GM12878 (cell line): ENCODE measurements at regions not wholly inside any gene's neighbourhood (a gene's known extent, or its start where the extent isn't known, plus 50 kb on each side); places are given as distances from the start of the nearest gene placed in this dataset.

Experiments used
- ATAC-seq: fragments of 200-7000 bp; cut with Tn5 transposase; 3 replicates; pipeline ENCODE4 v1.9.1; 2020; ENCODE audit warnings: mild to moderate bottlenecking, moderate library complexity
- BruUV-seq: library from RNA; stranded (reverse); fragments of 400-500 nt; replicated peaks from 2 replicates; lab custom pipeline; 2021; lab: Mats Ljungman, UMichigan
- CTCF ChIA-PET: fragments of 300-600 bp; sonication (Branson Sonifier 250); formaldehyde crosslinking; extraction: SDS; loops from one replicate; lab custom pipeline; 2021; ENCODE audit warnings: inconsistent platforms; lab: Yijun Ruan, JAX
- POLR2A ChIA-PET: fragments of 350-600 bp; formaldehyde crosslinking; extraction: SDS; loops from one replicate; lab custom pipeline; 2021; ENCODE audit warnings: inconsistent platforms; lab: Charles Lee
- RAD21 ChIA-PET: fragments of 300-600 bp; sonication (Branson Sonifier 250); formaldehyde crosslinking; loops from one replicate; lab custom pipeline; 2023; ENCODE audit warnings: antibody characterized with exemption; ENCODE audit not compliant: unreplicated experiment; lab: Charles Lee
- SMC1A ChIA-PET: fragments of 300-600 bp; sonication (Branson Sonifier 250); formaldehyde crosslinking; loops from one replicate; lab custom pipeline; 2023; ENCODE audit not compliant: unreplicated experiment, uncharacterized antibody; lab: Charles Lee
- DNase-seq: peaks from one replicate; pipeline ENCODE4 v3.0.0-alpha.2; 2011; ENCODE audit warnings: low read depth, low spot score
- FAIRE-seq: peaks from 3 replicates; lab custom pipeline; 2011; peaks lifted over from hg19 to GRCh38; lab: Jason Lieb, UNC
- H2AFZ ChIP-seq: 2 replicates; pipeline ENCODE4 v1.6.0; 2011; ENCODE audit warnings: low read depth, low read length, control low read depth; ENCODE audit not compliant: control insufficient read depth
- H3K27ac ChIP-seq: 2 replicates; pipeline ENCODE4 v1.5.1; 2011; ENCODE audit warnings: control low read depth; ENCODE audit not compliant: control insufficient read depth, insufficient read depth
- H3K27me3 ChIP-seq, 2 experiments: replicated peaks in 1 of 2; 2 replicates each; pipeline versions ENCODE4 v1.6.0 to v1.6.1; 2011; ENCODE audit warnings: low read length in 1 of 2; ENCODE audit not compliant: control insufficient read depth in 2 of 2, insufficient read depth in 2 of 2
- H3K36me3 ChIP-seq, 2 experiments: 2 replicates each; pipeline ENCODE4 v1.5.1; 2011; ENCODE audit warnings: low read length in 1 of 2; ENCODE audit not compliant: control insufficient read depth in 2 of 2, insufficient read depth in 2 of 2
- H3K4me1 ChIP-seq: 2 replicates; pipeline ENCODE4 v1.6.1; 2011; ENCODE audit warnings: mild to moderate bottlenecking, low read length, moderate library complexity, mixed read lengths; ENCODE audit not compliant: control insufficient read depth, insufficient read depth
- H3K4me2 ChIP-seq: 2 replicates; pipeline ENCODE4 v1.6.0; 2011; ENCODE audit warnings: control low read depth; ENCODE audit not compliant: control insufficient read depth, insufficient read depth
- H3K4me3 ChIP-seq: fragments of 200-600 bp; sonication (generic); 2 replicates; pipeline ENCODE4 v1.5.1; 2016
- H3K79me2 ChIP-seq: 2 replicates; pipeline ENCODE4 v1.6.0; 2011; ENCODE audit warnings: low read length; ENCODE audit not compliant: control insufficient read depth, insufficient read depth
- H3K9ac ChIP-seq: 2 replicates; pipeline ENCODE4 v1.8.0; 2011; ENCODE audit warnings: low read length, control low read depth, mixed read lengths; ENCODE audit not compliant: control insufficient read depth, insufficient read depth
- H3K9me3 ChIP-seq: replicated peaks from 3 replicates; pipeline ENCODE4 v1.5.1; 2011; ENCODE audit warnings: mild to moderate bottlenecking, low read length; ENCODE audit not compliant: control insufficient read depth, insufficient read depth
- H4K20me1 ChIP-seq: 2 replicates; pipeline ENCODE4 v1.6.0; 2011; ENCODE audit not compliant: control insufficient read depth, insufficient read depth
- ASH2L ChIP-seq: fragments of 300-600, 200-600 bp; sonication (generic); IDR thresholded peaks from 2 replicates; pipeline ENCODE4 v1.6.1; 2017; ENCODE audit warnings: low read depth, mild to moderate bottlenecking, borderline replicate concordance
- ATF7 ChIP-seq: fragments of 450-650 bp; IDR thresholded peaks from 2 replicates; pipeline ENCODE4 v1.6.1; 2016; ENCODE audit warnings: low read depth, mild to moderate bottlenecking
- CHD2 ChIP-seq: IDR thresholded peaks from 2 replicates; pipeline ENCODE4 v1.6.1; 2011; ENCODE audit warnings: low read depth, low read length, improper control_type of control experiment, borderline replicate concordance
- GATAD2B ChIP-seq: fragments of 450-650 bp; conservative IDR thresholded peaks from 2 replicates; pipeline ENCODE4 v1.6.1; 2017; ENCODE audit warnings: low read depth, mild to moderate bottlenecking, moderate library complexity
- HDGF ChIP-seq: fragments of 450-650 bp; IDR thresholded peaks from 2 replicates; pipeline ENCODE4 v1.6.1; 2016; ENCODE audit warnings: antibody characterized with exemption
- IKZF1 ChIP-seq: fragments of 450-650 bp; conservative IDR thresholded peaks from 2 replicates; pipeline ENCODE4 v1.6.1; 2017; ENCODE audit warnings: antibody characterized with exemption, mild to moderate bottlenecking
- IRF3 ChIP-seq: fragments of 450-650 bp; IDR thresholded peaks from 2 replicates; pipeline ENCODE4 v1.6.1; 2014; ENCODE audit warnings: mild to moderate bottlenecking
- IRF5 ChIP-seq: fragments of 450-650 bp; IDR thresholded peaks from 2 replicates; pipeline ENCODE4 v1.6.1; 2017; ENCODE audit warnings: borderline replicate concordance
- LARP7 ChIP-seq: fragments of 450-650 bp; IDR thresholded peaks from 2 replicates; pipeline ENCODE4 v1.6.1; 2017; ENCODE audit warnings: mild to moderate bottlenecking
- NR2C1 ChIP-seq: fragments of 450-650 bp; IDR thresholded peaks from 2 replicates; pipeline ENCODE4 v1.6.1; 2017; ENCODE audit warnings: antibody characterized with exemption, mild to moderate bottlenecking, moderate library complexity
- PAX5 ChIP-seq: IDR thresholded peaks from 2 replicates; pipeline ENCODE4 v1.6.1; 2011; ENCODE audit warnings: low read depth, low read length, borderline replicate concordance
- SMC3 ChIP-seq: IDR thresholded peaks from 2 replicates; pipeline ENCODE4 v1.6.1; 2011; ENCODE audit warnings: low read length, improper control_type of control experiment, borderline replicate concordance
- TAF1 ChIP-seq: IDR thresholded peaks from 2 replicates; pipeline ENCODE4 v1.6.1; 2011; ENCODE audit warnings: mild to moderate bottlenecking, low read depth, low read length, borderline replicate concordance
- TARDBP ChIP-seq: IDR thresholded peaks from 2 replicates; pipeline ENCODE4 v1.6.1; 2016; ENCODE audit warnings: borderline replicate concordance
- ZNF274 ChIP-seq: IDR thresholded peaks from one replicate; pipeline ENCODE4 v1.8.0; 2011; ENCODE audit not compliant: insufficient read length, insufficient read depth
- ZNF622 ChIP-seq: fragments of 450-650 bp; IDR thresholded peaks from 2 replicates; pipeline ENCODE4 v1.6.1; 2017; ENCODE audit warnings: mild to moderate bottlenecking, inconsistent platforms
- WGBS: methylation state at CpG from one replicate; pipeline ENCODE4 v1.1.6; 2016; ENCODE audit warnings: low lambda C conversion rate; ENCODE audit not compliant: insufficient replicate concordance, insufficient coverage; ENCODE audit errors: missing lambda C conversion rate; 5-methylcytosine and 5-hydroxymethylcytosine counted together
- in situ Hi-C: fragments of 300-500 bp; cut with MboI; formaldehyde crosslinking; loops from 9 replicates; pipeline ENCODE4 v1.14.3; 2018; ENCODE audit warnings: mixed read lengths
- intact Hi-C: fragments of 100-400 bp; cut with micrococcal nuclease; formaldehyde crosslinking; loops from one replicate; pipeline ENCODE4 v1.14.2; 2022; ENCODE audit not compliant: unreplicated experiment
- TF ChIP-seq, protein P1 (sequence below): fragments of 450-650 bp; IDR thresholded peaks from 2 replicates; pipeline ENCODE4 v1.6.1; 2016; ENCODE audit warnings: mild to moderate bottlenecking

DNA sequence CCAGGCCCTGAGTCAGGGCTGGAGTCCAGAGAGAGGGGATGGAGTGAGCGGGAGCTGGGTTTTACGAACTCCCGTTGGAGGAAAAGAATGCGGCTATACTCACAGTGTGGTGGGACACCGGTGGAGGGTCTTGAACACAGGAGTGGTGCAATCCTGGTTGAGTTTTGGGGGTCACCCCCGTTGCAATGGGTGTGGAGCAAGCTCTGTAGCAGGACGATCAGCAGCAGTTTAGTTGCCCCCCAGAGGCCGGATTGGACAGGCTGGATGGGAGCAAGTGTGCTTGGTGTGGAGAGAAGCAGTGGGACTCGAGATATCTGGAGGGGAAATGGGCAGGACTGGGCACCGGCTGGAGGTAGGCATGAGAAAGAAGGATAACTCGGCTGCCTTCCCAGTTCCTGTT is 72.3 kb upstream of the TWIST2 start (continued):
- no peak for TF ChIP-seq IRF5
- no peak for TF ChIP-seq ASH2L
- no peak for TF ChIP-seq ZNF622
- no peak for TF ChIP-seq PAX5

GRCh38 chr2:238776003-238776760 is 71.7 kb upstream of the TWIST2 start:
- in situ Hi-C loops, result no loop called here
- FAIRE-seq, result no peak
- RAD21 ChIA-PET, result no interaction called here

More at GRCh38 chr2:238776003-238776760, 71.7 kb upstream of the TWIST2 start:
- SMC1A ChIA-PET, result no interaction called here
- H3K36me3 ChIP-seq, result no peaks in the 10 kb centered on the region
- TF ChIP-seq, protein P1, sequence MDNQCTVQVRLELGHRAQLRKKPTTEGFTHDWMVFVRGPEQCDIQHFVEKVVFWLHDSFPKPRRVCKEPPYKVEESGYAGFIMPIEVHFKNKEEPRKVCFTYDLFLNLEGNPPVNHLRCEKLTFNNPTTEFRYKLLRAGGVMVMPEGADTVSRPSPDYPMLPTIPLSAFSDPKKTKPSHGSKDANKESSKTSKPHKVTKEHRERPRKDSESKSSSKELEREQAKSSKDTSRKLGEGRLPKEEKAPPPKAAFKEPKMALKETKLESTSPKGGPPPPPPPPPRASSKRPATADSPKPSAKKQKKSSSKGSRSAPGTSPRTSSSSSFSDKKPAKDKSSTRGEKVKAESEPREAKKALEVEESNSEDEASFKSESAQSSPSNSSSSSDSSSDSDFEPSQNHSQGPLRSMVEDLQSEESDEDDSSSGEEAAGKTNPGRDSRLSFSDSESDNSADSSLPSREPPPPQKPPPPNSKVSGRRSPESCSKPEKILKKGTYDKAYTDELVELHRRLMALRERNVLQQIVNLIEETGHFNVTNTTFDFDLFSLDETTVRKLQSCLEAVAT, result no peak
- TF ChIP-seq IRF3 (no peak), CHD2 (no peak), TAF1 (no peak), ZNF622 (no peak), IKZF1 (no peak), TARDBP (no peak), LARP7 (no peak), ZNF274 (no peak), HDGF (no peak), GATAD2B (no peak), SMC3 (no peak), ATF7 (no peak), NR2C1 (no peak)
- TF ChIP-seq, all 136 proteins: peak for 0
- Histone ChIP-seq H3K9ac (no peak overlapping the region), H3K27ac (no peak overlapping the region), H3K79me2 (no peaks in the 10 kb centered on the region), H3K4me2 (no peak overlapping the region), H3K9me3 (no peaks in the 10 kb centered on the region; the same call in 2 of the 3 replicates), H2AFZ (no peak overlapping the region), H3K4me3 (no peak overlapping the region), H4K20me1 (no peaks in the 10 kb centered on the region), H3K27me3 (no peaks in the 10 kb centered on the region), H3K4me1 (no peaks in the 10 kb centered on the region)
- 46% methylated on average over 16 of the region's 20 CpGs for WGBS
- DNase-seq, result no peak
- no peak for ATAC-seq
- ChIA-PET CTCF (no interaction called here), POLR2A (no interaction called here)
- BruUV-seq, result no TSS peak
- intact Hi-C loops, result no loop called here
